ENCODE measurements at regions not wholly inside any gene's neighbourhood (a gene's known extent, or its start where the extent isn't known, plus 50 kb on each side); places are given as distances from the start of the nearest gene placed in this dataset.

DNA sequence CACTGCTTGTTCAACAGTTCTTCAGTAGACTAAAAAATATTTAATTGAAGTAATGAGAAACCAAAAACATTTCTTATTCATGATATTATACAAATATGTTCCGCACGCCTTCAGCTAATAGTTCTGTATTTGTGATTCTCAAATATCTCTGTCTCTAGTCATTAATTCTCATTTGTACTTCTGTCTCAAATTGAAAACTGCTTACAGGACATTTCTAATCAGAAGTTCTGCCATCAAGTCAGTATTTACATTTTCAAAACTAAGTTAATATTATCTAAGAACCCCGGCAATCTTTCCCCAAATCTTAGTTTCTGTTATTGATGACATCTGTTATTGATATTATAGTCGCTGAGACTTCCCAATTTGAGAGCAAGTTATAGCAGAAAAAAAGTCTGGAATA lies 78.6 kb upstream of the PGRMC2 start:
- in situ Hi-C loops (cut with MboI; ENCODE audit: low sequenced_read_pairs, unreplicated experiment): no loop called here
- TF ChIP-seq, protein P1, sequence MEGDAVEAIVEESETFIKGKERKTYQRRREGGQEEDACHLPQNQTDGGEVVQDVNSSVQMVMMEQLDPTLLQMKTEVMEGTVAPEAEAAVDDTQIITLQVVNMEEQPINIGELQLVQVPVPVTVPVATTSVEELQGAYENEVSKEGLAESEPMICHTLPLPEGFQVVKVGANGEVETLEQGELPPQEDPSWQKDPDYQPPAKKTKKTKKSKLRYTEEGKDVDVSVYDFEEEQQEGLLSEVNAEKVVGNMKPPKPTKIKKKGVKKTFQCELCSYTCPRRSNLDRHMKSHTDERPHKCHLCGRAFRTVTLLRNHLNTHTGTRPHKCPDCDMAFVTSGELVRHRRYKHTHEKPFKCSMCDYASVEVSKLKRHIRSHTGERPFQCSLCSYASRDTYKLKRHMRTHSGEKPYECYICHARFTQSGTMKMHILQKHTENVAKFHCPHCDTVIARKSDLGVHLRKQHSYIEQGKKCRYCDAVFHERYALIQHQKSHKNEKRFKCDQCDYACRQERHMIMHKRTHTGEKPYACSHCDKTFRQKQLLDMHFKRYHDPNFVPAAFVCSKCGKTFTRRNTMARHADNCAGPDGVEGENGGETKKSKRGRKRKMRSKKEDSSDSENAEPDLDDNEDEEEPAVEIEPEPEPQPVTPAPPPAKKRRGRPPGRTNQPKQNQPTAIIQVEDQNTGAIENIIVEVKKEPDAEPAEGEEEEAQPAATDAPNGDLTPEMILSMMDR (IDR thresholded peaks at IDR 0.05; ENCODE audit: borderline replicate concordance, control extremely low read depth, extremely low read depth, insufficient read depth, missing control alignments): no peak
- no peak for DNase-seq (ENCODE audit: low spot score)

DNA sequence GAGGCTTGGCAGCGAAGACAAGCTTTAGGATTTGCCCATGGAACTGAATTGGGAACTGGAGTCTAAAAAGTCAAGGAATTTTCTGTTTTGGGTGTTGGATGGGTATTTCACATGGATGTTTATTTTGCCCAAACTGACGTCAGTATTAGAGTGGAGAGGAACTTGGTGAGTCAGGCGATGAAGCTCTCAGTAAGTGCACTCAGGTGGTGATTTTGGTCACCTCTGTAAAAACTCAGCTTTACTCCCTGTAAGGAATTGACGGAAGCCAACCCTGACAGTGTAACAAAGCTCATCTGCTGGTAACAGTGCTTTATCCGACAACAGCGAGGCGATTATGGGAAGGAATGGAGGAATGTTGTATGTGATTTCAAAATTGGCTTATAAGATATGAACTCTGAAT lies 77.0 kb upstream of the PGRMC2 start:
- in situ Hi-C loops (cut with MboI; ENCODE audit: low sequenced_read_pairs, unreplicated experiment): no loop called here
- DNase-seq (ENCODE audit: low spot score): no peak
- TF ChIP-seq, protein P1 (IDR thresholded peaks at IDR 0.05; ENCODE audit: borderline replicate concordance, control extremely low read depth, extremely low read depth, insufficient read depth, missing control alignments): no peak

DNA sequence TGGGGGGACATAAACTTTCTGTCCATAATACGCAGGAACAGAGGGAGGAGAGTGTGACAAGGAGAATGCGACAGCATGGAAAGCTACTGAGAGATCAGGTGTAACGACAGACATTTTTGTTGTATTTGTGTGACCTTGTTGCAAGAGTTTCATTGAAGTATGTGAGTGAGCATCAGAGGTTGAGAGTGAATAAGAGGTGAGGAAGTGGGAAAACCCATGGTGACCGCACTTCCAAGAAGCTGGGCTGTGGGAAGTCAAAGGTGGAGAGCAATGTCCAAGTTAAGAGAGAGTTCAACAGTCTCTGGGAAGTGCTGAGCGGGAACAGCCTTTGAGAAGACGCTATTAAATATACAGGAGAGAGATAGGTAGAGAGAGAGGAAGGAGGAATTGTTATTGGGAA lies 76.4 kb upstream of the PGRMC2 start:
- no peak for DNase-seq (ENCODE audit: low spot score)
- TF ChIP-seq, protein P1 (IDR thresholded peaks at IDR 0.05; ENCODE audit: borderline replicate concordance, control extremely low read depth, extremely low read depth, insufficient read depth, missing control alignments): no peak
- in situ Hi-C loops (cut with MboI; ENCODE audit: low sequenced_read_pairs, unreplicated experiment): no loop called here

DNA sequence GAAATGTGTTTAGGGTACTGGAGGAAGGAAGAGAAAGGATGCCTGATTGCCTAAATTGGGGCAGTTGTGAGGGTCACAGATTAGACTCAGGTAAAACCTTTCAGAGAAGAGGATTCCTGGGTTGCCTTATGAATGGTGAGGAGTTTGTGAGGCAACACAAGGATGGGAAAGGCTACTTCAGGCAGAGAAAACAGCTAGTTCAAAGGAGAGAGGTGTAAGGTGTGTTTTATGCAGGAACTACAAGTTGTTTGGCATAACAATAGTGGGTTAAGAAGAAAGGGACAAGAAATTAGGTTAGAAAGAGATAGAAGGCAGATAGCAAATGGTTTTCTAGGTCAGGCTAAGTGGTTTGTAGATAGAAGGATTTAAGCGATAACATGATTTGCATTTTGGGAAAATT lies 75.1 kb upstream of the PGRMC2 start:
- TF ChIP-seq, protein P1 (IDR thresholded peaks at IDR 0.05; ENCODE audit: borderline replicate concordance, control extremely low read depth, extremely low read depth, insufficient read depth, missing control alignments): no peak
- in situ Hi-C loops (cut with MboI; ENCODE audit: low sequenced_read_pairs, unreplicated experiment): no loop called here
- DNase-seq (ENCODE audit: low spot score): no peak

DNA sequence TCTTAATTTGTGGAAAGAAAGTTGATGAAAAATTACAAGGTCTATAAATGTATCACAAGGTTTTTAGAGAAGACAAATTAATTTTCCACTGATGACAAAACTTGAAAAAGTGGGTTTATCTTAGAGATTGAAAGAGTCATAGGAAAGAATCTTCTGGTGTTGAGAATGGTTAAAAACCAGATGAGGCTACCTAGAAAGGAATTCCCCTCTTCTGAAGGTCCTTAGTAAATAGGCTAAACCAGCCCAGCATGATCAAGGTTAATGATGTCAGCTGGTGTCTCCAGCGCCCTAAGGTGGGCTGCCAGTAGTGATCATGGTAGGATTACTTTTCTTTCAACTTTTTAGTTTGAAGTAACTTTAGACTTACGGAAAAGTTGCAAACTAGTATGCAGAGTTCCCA lies 71.8 kb upstream of the PGRMC2 start:
- in situ Hi-C loops (cut with MboI; ENCODE audit: low sequenced_read_pairs, unreplicated experiment): no loop called here
- TF ChIP-seq, protein P1 (IDR thresholded peaks at IDR 0.05; ENCODE audit: borderline replicate concordance, control extremely low read depth, extremely low read depth, insufficient read depth, missing control alignments): no peak
- DNase-seq (ENCODE audit: low spot score): peak; percentile 8

DNA sequence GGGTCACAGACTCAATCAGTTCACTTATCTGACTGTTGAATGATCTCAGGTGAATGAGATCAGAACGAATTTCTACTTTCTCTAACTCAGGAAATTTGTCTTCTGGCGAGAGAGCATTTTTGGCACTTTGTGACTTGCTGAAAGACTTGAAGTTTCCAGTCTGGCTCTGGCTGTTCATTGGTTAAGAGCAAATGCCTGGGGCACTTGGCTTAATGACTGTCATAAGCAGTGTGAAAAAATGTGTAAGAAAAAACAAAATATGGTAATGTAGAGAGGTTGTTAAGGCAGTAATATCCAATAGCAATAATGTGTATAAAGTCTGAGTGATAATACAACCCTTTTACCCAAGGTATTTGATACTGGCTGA lies 71.3 kb upstream of the PGRMC2 start:
- no peak for DNase-seq (ENCODE audit: low spot score)
- TF ChIP-seq, protein P1 (IDR thresholded peaks at IDR 0.05; ENCODE audit: borderline replicate concordance, control extremely low read depth, extremely low read depth, insufficient read depth, missing control alignments): no peak
- in situ Hi-C loops (cut with MboI; ENCODE audit: low sequenced_read_pairs, unreplicated experiment): no loop called here
